ENCODE measurements at regions not wholly inside any gene's neighbourhood (a gene's known extent, or its start where the extent isn't known, plus 50 kb on each side); places are given as distances from the start of the nearest gene placed in this dataset.

GRCh38 chr22:27385261-27385998, 416.1 kb downstream of the MN1 start:
- WGBS, 4 donors = 77 to 86% (median 82%) methylated on average over 13 to 16 of the region's 16 CpGs
- H3K9me3 ChIP-seq (replicated peaks in 1 of 3) = no peaks in the 10 kb centered on the region
- H3K36me3 ChIP-seq (replicated peaks in 1 of 2) = no peaks in the 10 kb centered on the region
- no peak for TF ChIP-seq POLR2A (IDR thresholded peaks at IDR 0.05)
- TF ChIP-seq, protein P1, sequence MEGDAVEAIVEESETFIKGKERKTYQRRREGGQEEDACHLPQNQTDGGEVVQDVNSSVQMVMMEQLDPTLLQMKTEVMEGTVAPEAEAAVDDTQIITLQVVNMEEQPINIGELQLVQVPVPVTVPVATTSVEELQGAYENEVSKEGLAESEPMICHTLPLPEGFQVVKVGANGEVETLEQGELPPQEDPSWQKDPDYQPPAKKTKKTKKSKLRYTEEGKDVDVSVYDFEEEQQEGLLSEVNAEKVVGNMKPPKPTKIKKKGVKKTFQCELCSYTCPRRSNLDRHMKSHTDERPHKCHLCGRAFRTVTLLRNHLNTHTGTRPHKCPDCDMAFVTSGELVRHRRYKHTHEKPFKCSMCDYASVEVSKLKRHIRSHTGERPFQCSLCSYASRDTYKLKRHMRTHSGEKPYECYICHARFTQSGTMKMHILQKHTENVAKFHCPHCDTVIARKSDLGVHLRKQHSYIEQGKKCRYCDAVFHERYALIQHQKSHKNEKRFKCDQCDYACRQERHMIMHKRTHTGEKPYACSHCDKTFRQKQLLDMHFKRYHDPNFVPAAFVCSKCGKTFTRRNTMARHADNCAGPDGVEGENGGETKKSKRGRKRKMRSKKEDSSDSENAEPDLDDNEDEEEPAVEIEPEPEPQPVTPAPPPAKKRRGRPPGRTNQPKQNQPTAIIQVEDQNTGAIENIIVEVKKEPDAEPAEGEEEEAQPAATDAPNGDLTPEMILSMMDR (IDR thresholded peaks at IDR 0.05) = no peak
- no peaks in the 10 kb centered on the region for H3K4me1 ChIP-seq (replicated peaks in 1 of 2)
- peaks cover 11% of the 10 kb centered on the region for H3K27me3 ChIP-seq
- no peak overlapping the region for H3K4me3 ChIP-seq
- DNase-seq = no peak
- intact Hi-C loops (cut with DNase I) = no loop called here
- H3K27ac ChIP-seq = no peak overlapping the region

DNA sequence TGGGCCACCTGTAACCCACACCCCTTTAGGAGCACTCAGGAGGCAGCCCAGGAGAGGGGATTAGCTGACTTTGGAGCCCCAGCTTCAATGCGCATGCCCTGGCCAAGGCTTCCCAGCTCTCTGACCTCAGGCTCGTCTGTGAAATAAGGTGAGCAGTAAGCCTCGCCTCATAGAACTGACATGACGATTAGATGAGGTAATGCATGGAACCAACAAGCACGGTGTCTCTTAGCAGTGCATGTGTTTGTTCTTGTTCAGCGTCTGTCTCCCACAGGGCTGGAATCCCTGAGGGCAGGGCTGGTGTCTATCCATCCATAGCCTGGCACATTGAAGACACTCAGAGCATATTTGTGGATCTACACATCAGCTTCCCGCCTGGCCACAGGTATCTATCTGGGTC, 415.4 kb downstream of the MN1 start:
- DNase-seq = no peak
- H3K4me1 ChIP-seq (replicated peaks in 1 of 2) = no peaks in the 10 kb centered on the region
- 71 to 80% (median 74%) methylated on average over 4 to 7 of the region's 7 CpGs for WGBS, 4 donors
- no peaks in the 10 kb centered on the region for H3K36me3 ChIP-seq (replicated peaks in 1 of 2)
- no peak overlapping the region for H3K27ac ChIP-seq
- intact Hi-C loops (cut with DNase I) = no loop called here
- H3K27me3 ChIP-seq = peaks cover 11% of the 10 kb centered on the region
- no peaks in the 10 kb centered on the region for H3K9me3 ChIP-seq (replicated peaks in 1 of 3)
- TF ChIP-seq, protein P1 (IDR thresholded peaks at IDR 0.05) = no peak
- no peak for TF ChIP-seq POLR2A (IDR thresholded peaks at IDR 0.05)
- no peak overlapping the region for H3K4me3 ChIP-seq

- Histone ChIP-seq H3K9me3 (replicated peaks in 1 of 3) (no peaks in the 10 kb centered on the region), H3K27ac (no peak overlapping the region), H3K27me3 (peaks cover 11% of the 10 kb centered on the region), H3K36me3 (replicated peaks in 1 of 2) (no peaks in the 10 kb centered on the region), H3K4me1 (replicated peaks in 1 of 2) (no peaks in the 10 kb centered on the region), H3K4me3 (no peak overlapping the region)
- 57 to 73% (median 71%) methylated on average over 5 to 6 of the region's 6 CpGs for WGBS, 4 donors
- intact Hi-C loops (cut with DNase I) = no loop called here
- no peak for DNase-seq
- TF ChIP-seq POLR2A (IDR thresholded peaks at IDR 0.05) = no peak
- TF ChIP-seq, protein P1 (IDR thresholded peaks at IDR 0.05) = no peak
These were observed 414.0 kb downstream of the MN1 start for GRCh38 chr22:27387561-27387960.

DNA sequence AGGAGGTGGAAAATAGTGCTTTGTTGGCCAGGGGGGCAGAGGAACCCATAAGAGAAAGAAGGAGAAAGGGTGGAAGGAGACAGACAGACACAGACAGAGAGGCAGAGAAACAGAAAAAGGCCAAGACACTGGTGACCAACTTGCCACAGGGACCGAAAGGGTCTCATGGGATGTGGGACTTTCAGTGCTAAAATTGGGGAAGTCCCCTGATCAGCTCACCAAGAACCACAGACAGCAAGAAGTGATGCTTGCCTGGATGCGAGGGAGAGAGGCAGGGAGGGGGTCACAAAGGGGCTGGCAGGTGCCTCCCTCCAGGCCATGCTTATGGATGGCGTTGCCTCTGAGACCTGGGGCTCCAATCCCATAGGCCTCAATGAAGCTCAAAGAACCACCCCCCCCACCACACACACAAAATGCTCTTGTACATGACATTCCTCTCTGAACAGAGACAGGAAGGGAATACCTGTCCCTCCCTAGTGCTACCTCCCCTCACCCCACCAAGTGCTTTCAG, 413.4 kb downstream of the MN1 start:
- whole genome bisulfite sequencing, 4 donors = 73 to 81% (median 78%) methylated on average over 1 to 3 of the region's 3 CpGs
- no peak for DNase-seq
- no peaks in the 10 kb centered on the region for H3K4me1 ChIP-seq (replicated peaks in 1 of 2)
- no peak overlapping the region for H3K4me3 ChIP-seq
- H3K9me3 ChIP-seq (replicated peaks in 1 of 3) = no peaks in the 10 kb centered on the region
- intact Hi-C loops (cut with DNase I) = no loop called here
- no peak for TF ChIP-seq POLR2A (IDR thresholded peaks at IDR 0.05)
- TF ChIP-seq, protein P1 (IDR thresholded peaks at IDR 0.05) = no peak
- H3K36me3 ChIP-seq (replicated peaks in 1 of 2) = no peaks in the 10 kb centered on the region
- peaks cover 11% of the 10 kb centered on the region for H3K27me3 ChIP-seq
- no peak overlapping the region for H3K27ac ChIP-seq

All from adrenal gland (tissue), 9 donors.